B cell (primary cell): ENCODE measurements at regions not wholly inside any gene's neighbourhood (a gene's known extent, or its start where the extent isn't known, plus 50 kb on each side); places are given as distances from the start of the nearest gene placed in this dataset.

ENCODE experiments used
- ATAC-seq: fragments of 200-7000 bp; cut with Tn5 transposase; one replicate; pipeline ENCODE4 v1.10.0; 2021; ENCODE audit warnings: low read depth, mild to moderate bottlenecking, moderate number of reproducible peaks, moderate library complexity
- CTCF ChIA-PET: fragments of 350-600 bp; sonication (Branson Sonifier 250); formaldehyde crosslinking; loops from one replicate; lab custom pipeline; 2021; ENCODE audit warnings: antibody characterized with exemption, inconsistent platforms; lab: Charles Lee
- POLR2A ChIA-PET: fragments of 350-600 bp; sonication (Branson Sonifier 250); formaldehyde crosslinking; loops from one replicate; lab custom pipeline; 2021; ENCODE audit warnings: antibody characterized with exemption; lab: Charles Lee
- DNase-seq: peaks from one replicate; pipeline ENCODE4 v3.0.0; 2013
- H2AFZ ChIP-seq: 2 replicates; pipeline ENCODE4 v1.6.1; 2012; ENCODE audit warnings: mild to moderate bottlenecking, low read depth, low read length; ENCODE audit not compliant: insufficient read depth, poor library complexity, severe bottlenecking
- H3K27ac ChIP-seq, 2 donors: 1 replicate in 1 of 2; 2 replicates in 1 of 2; pipeline ENCODE4 v1.5.1; 2012 to 2013; ENCODE audit warnings: low read length in 2 of 2, mild to moderate bottlenecking in 2 of 2, moderate library complexity in 1 of 2
- H3K27me3 ChIP-seq, 4 experiments: fragments of 200-600 bp in 1 of 4; sonication (generic) in 1 of 4; replicated peaks in 1 of 4; 1 replicate in 2 of 4; 2 replicates in 2 of 4; pipeline versions ENCODE4 v1.6.1 to v1.7.0; 2013 to 2016; ENCODE audit warnings: low read length in 3 of 4, mild to moderate bottlenecking in 2 of 4, mixed read lengths in 1 of 4, moderate library complexity in 1 of 4; ENCODE audit not compliant: insufficient read depth in 4 of 4, control insufficient read depth in 3 of 4; ENCODE audit errors: control extremely low read depth in 1 of 4
- H3K36me3 ChIP-seq, 2 experiments: replicated peaks in 1 of 2; 1 replicate in 1 of 2; 2 replicates in 1 of 2; pipeline versions ENCODE4 v1.6.1 to v1.7.1; 2013; ENCODE audit warnings: low read length in 1 of 2; ENCODE audit not compliant: insufficient read depth in 2 of 2, control insufficient read depth in 1 of 2; ENCODE audit errors: control extremely low read depth in 1 of 2, extremely low read depth in 1 of 2
- H3K4me1 ChIP-seq, 2 donors: fragments of 200-600 bp in 1 of 2; sonication (generic) in 1 of 2; 1 replicate in 1 of 2; 2 replicates in 1 of 2; pipeline versions ENCODE4 v1.5.1 to v1.6.1; 2013 to 2017; ENCODE audit warnings: low read length in 2 of 2; ENCODE audit not compliant: control insufficient read depth in 2 of 2, insufficient read depth in 2 of 2
- H3K4me2 ChIP-seq: replicated peaks from 2 replicates; pipeline ENCODE3; 2012; ENCODE audit warnings: mild to moderate bottlenecking, low read depth, low read length; ENCODE audit not compliant: poor library complexity, severe bottlenecking
- H3K4me3 ChIP-seq, 5 experiments: fragments of 200-600 bp in 1 of 5; sonication (generic) in 1 of 5; 1 replicate in 3 of 5; 2 replicates in 2 of 5; pipeline versions ENCODE4 v1.5.1 to v1.7.0; 2011 to 2016; ENCODE audit warnings: low read length in 4 of 5, mild to moderate bottlenecking in 4 of 5, low read depth in 2 of 5, control low read depth in 1 of 5, moderate library complexity in 1 of 5; ENCODE audit not compliant: insufficient read depth in 1 of 5; ENCODE audit errors: control extremely low read depth in 1 of 5, extremely low read depth in 1 of 5
- H3K79me2 ChIP-seq: fragments of 200-600 bp; sonication (generic); one replicate; pipeline ENCODE4 v1.6.0; 2016; ENCODE audit warnings: low read length; ENCODE audit not compliant: control insufficient read depth, insufficient read depth
- H3K9ac ChIP-seq: fragments of 200-600 bp; sonication (generic); 2 replicates; pipeline ENCODE4 v1.6.1; 2017; ENCODE audit warnings: mild to moderate bottlenecking, low read length, moderate library complexity
- H3K9me3 ChIP-seq, 3 donors: one replicate each; pipeline versions ENCODE4 v1.6.1 to v1.7.1; 2013; ENCODE audit warnings: low read length in 2 of 3; ENCODE audit not compliant: control insufficient read depth in 2 of 3, insufficient read depth in 1 of 3; ENCODE audit errors: control extremely low read depth in 1 of 3
- H4K20me1 ChIP-seq: 2 replicates; pipeline ENCODE4 v1.6.0; 2012; ENCODE audit warnings: mild to moderate bottlenecking, low read length; ENCODE audit not compliant: insufficient read depth, control insufficient read depth, poor library complexity, severe bottlenecking
- H3K27ac Mint-ChIP-seq: one replicate; pipeline ENCODE4 v1.8.0; 2021; ENCODE audit warnings: mixed read lengths
- H3K27me3 Mint-ChIP-seq: one replicate; pipeline ENCODE4 v1.8.0; 2021; ENCODE audit warnings: mixed read lengths
- H3K4me1 Mint-ChIP-seq: one replicate; pipeline ENCODE4 v1.8.0; 2021; ENCODE audit warnings: mixed read lengths
- H3K4me3 Mint-ChIP-seq: one replicate; pipeline ENCODE4 v1.8.0; 2021; ENCODE audit warnings: mixed read lengths
- H3K9me3 Mint-ChIP-seq: one replicate; pipeline ENCODE4 v1.8.0; 2022; ENCODE audit warnings: mixed read lengths; ENCODE audit not compliant: insufficient read depth
- CTCF ChIP-seq: fragments of 200-600 bp; IDR thresholded peaks from one replicate; pipeline ENCODE4 v1.8.0; 2022; ENCODE audit warnings: antibody characterized with exemption, mild to moderate bottlenecking
- EZH2 ChIP-seq: IDR thresholded peaks from 2 replicates; pipeline ENCODE4 v1.6.1; 2012; ENCODE audit warnings: borderline replicate concordance, low read depth, mild to moderate bottlenecking, moderate library complexity, low read length; ENCODE audit not compliant: insufficient read depth, poor library complexity, severe bottlenecking
- WGBS: methylation state at CpG from one replicate; pipeline ENCODE4 v1.1.5; 2013; ENCODE audit warnings: missing lambda C conversion rate; ENCODE audit not compliant: insufficient coverage; 5-methylcytosine and 5-hydroxymethylcytosine counted together
- intact Hi-C: fragments of 100-400 bp; cut with micrococcal nuclease; formaldehyde crosslinking; loops from one replicate; pipeline ENCODE4 v1.10.0; 2022

- H2AFZ ChIP-seq = no peak overlapping the region
- intact Hi-C loops = no loop called here
- ChIA-PET CTCF (no interaction called here), POLR2A (no interaction called here)
- H4K20me1 ChIP-seq = no peaks in the 10 kb centered on the region
- H3K27me3 ChIP-seq = no peaks in the 10 kb centered on the region
- no peak overlapping the region for H3K27ac ChIP-seq
- no CpG with 5 or more reads among the region's 5 CpGs for WGBS
- no peaks in the 10 kb centered on the region for H3K4me1 ChIP-seq
- H3K9ac ChIP-seq = no peak overlapping the region
- no peak for TF ChIP-seq CTCF
- TF ChIP-seq EZH2 = no peak
- ATAC-seq = no peak
- no peaks in the 10 kb centered on the region for H3K9me3 ChIP-seq
- Mint-ChIP-seq H3K27me3 (peaks cover 8% of the 10 kb centered on the region), H3K27ac (no peak overlapping the region), H3K4me3 (no peak overlapping the region), H3K9me3 (peaks cover 4% of the 10 kb centered on the region), H3K4me1 (no peaks in the 10 kb centered on the region)
- no peak overlapping the region for H3K4me2 ChIP-seq
- H3K79me2 ChIP-seq = no peaks in the 10 kb centered on the region
- no peak overlapping the region for H3K4me3 ChIP-seq
- no peak for DNase-seq
- H3K36me3 ChIP-seq = no peaks in the 10 kb centered on the region
These were observed 80.8 kb upstream of the RAP1B start for GRCh38 chr12:68529869-68530268.

GRCh38 chr12:68530299-68530698, 80.4 kb upstream of the RAP1B start:
- intact Hi-C loops = no loop called here
- DNase-seq (no peak), ATAC-seq (no peak)
- Histone ChIP-seq H3K36me3 (no peaks in the 10 kb centered on the region), H3K4me2 (no peak overlapping the region), H3K4me3 (no peak overlapping the region), H3K9ac (no peak overlapping the region), H3K27me3 (no peaks in the 10 kb centered on the region), H2AFZ (no peak overlapping the region), H3K79me2 (no peaks in the 10 kb centered on the region), H3K27ac (no peak overlapping the region), H4K20me1 (no peaks in the 10 kb centered on the region), H3K9me3 (no peaks in the 10 kb centered on the region), H3K4me1 (no peaks in the 10 kb centered on the region)
- POLR2A ChIA-PET = no interaction called here
- CTCF ChIA-PET = no interaction called here
- no peak overlapping the region for H3K4me3 Mint-ChIP-seq
- TF ChIP-seq CTCF (no peak), EZH2 (no peak)
- H3K9me3 Mint-ChIP-seq = peaks cover 4% of the 10 kb centered on the region
- WGBS = 100% methylated on average over 1 of the region's 4 CpGs
- H3K27me3 Mint-ChIP-seq = peaks cover 8% of the 10 kb centered on the region
- no peaks in the 10 kb centered on the region for H3K4me1 Mint-ChIP-seq
- no peak overlapping the region for H3K27ac Mint-ChIP-seq
